ENCODE measurements at regions not wholly inside any gene's neighbourhood (a gene's known extent, or its start where the extent isn't known, plus 50 kb on each side); places are given as distances from the start of the nearest gene placed in this dataset.
"Not testable (repeated sequence)": the region's sequence is repeated elsewhere in the genome, so short reads cannot be mapped to it uniquely, and the experiment has no call there.

DNA sequence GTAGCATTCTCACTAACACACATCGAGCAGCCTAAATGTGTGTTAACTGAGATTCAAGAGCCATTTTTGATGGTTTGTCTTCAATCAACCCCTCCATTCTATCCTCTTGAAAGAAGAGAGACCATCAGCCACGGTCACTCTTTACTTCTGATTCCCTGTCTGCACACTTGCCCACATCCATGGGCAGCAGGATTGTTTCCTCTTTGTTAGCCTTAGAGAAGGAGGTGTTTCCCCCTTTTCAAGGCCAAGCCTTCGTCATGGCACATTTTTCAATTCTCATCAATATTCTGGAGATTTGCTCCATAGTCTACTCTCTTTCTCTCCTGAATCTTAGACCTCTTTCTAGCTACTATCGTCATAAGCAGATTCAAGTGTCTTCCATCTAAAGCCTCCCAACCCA, 522.4 kb upstream of the NAALADL2 start:
- no peak for DNase-seq (ENCODE audit: low read depth in 4 of 4, low spot score in 2 of 4)

DNA sequence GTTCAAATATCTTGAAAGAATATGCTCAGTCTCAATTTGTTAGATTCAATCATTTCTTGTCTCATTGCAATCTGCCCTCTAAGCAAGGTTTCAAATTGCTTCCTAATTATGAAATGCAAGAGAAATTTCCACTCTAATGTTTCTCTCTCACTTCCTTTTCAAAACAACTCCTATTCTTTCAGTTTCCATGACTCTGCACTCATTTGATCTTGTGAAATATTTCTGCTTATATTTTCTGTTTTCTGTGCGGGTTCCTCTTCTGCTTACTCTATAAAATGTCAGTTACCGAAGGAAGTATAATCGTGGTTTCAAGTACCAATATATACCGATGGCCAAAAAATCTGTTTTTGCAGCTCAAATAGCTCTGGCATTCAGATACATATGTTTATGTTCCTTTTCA, 521.9 kb upstream of the NAALADL2 start:
- no peak for DNase-seq (ENCODE audit: low read depth in 4 of 4, low spot score in 2 of 4)

DNA sequence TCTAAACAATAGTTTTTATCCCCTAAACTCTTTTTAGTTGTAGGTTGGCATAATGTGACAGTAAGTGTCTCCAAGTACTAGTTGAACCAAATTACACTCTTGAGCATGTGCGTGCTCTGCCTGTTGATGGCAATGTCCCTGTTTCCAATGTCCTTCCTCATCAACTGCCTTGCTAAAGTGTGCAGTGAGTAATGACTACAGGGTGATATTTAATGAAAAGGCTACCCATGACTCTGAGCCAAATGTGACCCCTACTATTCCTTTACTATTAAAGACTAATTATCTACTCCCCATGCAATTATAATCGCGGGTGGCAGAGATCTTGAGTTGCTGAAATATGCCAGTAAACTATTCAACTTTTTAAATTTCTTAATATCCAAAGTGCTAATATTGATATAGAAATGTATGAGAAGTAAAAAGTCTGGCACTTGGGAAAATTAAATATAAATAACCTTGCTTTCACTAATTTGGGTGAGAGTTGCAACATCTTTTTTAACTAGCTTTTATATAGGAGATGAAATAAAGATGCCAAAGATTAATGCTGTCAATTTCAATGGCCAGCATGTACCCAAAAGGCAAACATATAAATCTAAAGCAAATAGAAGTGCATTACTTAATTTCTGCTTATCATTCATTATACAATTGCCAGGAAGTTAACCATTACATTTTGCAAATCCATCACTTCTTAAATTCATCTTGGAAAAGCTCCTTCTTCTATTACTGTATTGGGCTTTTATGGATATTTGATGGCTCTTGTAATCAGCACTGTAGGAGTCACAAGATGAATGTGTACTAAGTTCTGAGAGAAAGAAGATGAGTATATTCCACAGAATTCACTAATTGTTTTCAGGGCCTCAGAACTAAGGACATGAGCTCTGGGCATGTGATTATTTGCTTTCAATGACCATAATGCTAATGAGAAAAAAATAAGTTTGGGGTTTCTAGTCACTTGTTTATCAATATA, 518.2 kb upstream of the NAALADL2 start:
- no peak for DNase-seq (ENCODE audit: low read depth in 4 of 4, low spot score in 2 of 4)

- no peak for DNase-seq (ENCODE audit: low read depth in 4 of 4, low spot score in 2 of 4)
These were observed 517.0 kb upstream of the NAALADL2 start for GRCh38 chr3:174342171-174342570.

GRCh38 chr3:174342941-174343501, 516.1 kb upstream of the NAALADL2 start:
- DNase-seq (ENCODE audit: low read depth in 4 of 4, low spot score in 2 of 4): no peak

DNA sequence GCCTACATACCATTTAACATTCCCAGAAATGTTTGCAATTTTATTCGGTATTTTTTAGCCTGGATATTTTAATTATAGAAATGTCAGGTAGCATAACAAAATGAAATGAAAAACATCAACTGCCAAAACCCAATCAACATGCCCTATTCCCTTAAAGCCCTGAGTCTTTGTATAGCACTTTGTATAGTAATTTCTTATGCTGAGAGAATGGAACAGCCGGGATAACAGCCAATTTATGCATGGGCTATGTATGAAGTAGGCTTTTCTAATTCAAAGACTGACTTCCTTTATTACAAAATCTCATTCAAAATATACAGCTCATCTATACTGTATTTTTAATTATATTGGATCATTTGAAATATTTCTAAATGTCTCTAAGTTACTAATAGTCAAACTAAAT, 513.0 kb upstream of the NAALADL2 start:
- DNase-seq (ENCODE audit: low read depth in 4 of 4, low spot score in 2 of 4): no peak

- no peak for DNase-seq (ENCODE audit: low read depth in 4 of 4, low spot score in 2 of 4)
These were observed 512.6 kb upstream of the NAALADL2 start for GRCh38 chr3:174346571-174346970.

GRCh38 chr3:174347474-174348138, 511.5 kb upstream of the NAALADL2 start:
- DNase-seq (ENCODE audit: low read depth in 4 of 4, low spot score in 2 of 4): no peak

DNA sequence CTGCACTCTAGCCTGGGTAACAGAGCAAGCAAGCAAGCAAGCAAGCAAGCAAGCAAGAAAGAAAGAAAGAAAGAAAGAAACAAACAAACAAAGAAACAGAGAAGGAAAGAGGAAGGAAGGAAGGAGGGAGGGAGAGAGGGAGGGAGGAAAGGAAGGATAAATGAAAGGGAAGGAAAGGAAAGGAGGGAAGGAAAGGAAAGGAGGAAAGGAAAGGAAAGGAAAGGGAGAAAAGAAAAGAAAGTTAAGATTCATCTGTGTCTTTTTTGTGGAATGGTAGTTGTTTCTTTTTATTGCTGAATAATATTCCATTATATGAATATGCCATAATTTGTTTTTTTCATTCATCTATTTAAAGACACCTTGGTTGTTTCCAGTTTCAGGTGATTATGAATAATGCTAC, 506.9 kb upstream of the NAALADL2 start:
- no peak for DNase-seq (ENCODE audit: low read depth in 4 of 4, low spot score in 2 of 4)

DNA sequence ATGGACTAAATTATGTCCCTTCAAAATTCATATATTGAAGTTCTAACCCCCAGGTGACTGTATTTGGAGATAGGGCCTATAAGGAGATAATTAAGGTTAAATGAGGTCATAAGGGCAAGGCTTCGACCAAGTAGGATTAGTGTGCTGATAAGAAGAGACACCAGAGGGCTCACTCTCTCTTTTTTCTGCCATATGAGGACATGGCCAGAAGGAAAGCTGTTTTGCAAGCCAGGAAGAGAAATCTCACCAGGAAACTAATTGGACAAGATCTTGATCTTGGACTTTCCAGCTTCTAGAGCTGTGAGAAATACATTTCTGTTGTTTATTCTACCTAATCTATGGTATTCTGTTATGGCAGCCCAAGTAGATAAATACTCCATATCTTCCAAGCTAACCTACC, 503.6 kb upstream of the NAALADL2 start:
- no peak for DNase-seq (ENCODE audit: low read depth in 4 of 4, low spot score in 2 of 4)

DNA sequence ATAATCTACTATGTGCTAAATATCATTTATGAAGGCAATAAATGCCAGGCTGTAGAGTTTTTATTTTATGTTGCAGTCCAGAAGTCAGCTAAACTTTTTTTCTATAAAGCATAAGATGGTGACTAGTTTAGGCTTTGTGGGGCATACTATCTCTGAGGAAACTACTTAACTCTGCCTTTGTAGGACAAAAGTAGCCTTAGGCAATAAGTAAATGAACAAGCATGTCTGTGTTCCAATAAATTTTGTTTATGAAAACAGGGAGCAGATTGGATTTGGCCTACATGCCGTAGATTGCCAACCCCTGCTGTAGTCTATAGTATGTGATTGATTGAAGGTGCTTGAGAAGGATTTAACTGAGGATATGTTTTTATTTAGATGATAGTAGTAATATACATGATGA, 502.5 kb upstream of the NAALADL2 start:
- DNase-seq (ENCODE audit: low read depth in 4 of 4, low spot score in 2 of 4): no peak

DNA sequence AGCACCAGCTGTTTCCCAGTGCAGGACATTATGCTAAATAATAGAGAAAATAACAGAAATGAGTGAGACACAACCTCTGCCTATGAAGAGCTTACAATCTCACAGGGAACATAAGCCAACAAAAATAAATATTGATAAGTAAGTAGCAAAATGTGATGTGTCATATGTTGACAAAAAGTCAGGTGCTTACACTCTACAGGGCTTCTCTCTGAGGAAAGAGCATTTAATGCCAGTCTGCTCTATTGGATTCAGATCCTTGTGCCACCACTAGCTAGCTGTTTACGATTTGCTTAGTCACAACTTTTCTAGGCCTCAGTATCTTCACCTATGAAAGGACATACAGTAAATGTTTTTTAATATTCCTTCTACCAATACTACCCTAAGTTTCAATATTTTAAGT, 500.9 kb upstream of the NAALADL2 start:
- no peak for DNase-seq (ENCODE audit: low read depth in 4 of 4, low spot score in 2 of 4)

DNA sequence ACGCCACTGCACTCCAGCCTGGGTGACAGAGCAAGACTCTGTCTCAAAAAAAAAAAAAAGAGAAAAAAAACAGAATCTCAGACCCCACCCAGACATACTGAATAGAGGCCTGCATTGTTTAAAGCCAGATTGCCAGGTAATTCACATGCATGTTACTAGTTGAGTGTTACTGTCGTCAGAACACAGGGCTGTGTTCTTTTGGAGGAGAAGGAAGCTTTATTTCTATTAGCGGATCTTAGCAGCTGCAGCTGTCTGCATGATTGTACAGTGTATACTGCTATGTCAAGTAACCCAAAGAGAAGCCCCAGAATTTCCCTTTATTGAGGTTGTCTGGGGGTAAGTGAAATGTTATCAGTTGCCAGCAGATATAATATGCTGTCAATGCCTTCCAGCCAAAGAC, 496.6 kb upstream of the NAALADL2 start:
- no peak for DNase-seq (ENCODE audit: low read depth in 4 of 4, low spot score in 2 of 4)

DNA sequence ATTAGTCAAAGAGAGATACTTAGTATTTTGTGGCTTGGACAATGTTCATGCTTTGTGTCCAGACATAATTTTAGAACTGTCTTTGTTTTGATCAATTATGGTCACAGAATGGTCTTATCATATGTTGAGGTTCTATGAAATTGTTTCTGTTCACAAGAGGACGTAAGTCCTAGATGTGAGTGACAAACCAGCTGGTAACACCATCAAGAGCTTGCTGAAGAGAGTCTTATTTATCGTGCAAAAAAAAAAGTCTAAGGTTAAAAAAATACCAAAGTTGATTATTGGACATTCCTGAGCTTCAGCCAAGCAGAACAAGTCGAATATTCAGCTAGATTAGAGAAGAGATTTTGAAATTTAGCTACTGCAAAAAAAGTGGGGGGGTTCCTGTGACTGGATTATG, 495.9 kb upstream of the NAALADL2 start:
- no peak for DNase-seq (ENCODE audit: low read depth in 4 of 4, low spot score in 2 of 4)

DNA sequence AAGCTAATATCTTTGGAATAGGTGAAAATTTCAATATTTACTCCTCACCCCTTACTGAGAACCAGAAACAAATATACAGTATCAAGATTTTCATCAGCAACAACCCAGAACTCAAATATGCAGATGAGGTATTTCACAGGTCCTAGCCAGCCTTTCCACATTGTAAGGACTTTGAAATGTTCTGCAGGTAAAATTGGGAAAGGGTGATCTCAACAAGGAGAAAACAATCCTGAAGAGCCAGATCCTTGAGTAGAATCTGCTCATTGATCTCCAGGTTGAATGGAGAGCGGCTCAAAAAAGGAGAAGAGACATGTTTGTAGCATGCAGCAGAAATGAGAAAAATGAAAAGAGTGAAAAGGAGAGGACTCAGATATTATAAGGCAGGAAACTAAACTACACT, 493.3 kb upstream of the NAALADL2 start:
- DNase-seq (ENCODE audit: low read depth in 4 of 4, low spot score in 2 of 4): no peak

DNA sequence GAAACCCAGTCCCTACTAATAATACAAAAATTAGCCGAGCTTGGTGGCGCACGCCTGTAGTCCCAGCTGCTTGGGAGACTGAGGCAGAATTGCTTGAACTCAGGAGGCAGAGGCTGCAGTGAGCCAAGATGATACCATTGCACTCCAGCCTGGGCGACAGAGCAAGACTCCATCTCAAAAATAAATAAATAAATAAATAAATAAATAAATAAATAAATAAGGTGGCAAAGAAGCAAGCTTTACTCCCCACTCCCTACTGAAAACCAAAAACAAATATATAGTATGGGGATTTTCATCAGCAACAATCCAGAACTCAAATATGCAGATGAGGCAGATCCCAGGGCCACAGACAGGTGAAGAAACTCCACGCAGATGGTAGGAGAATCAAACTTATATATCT, 492.2 kb upstream of the NAALADL2 start:
- not testable (repeated sequence) for DNase-seq (ENCODE audit: low read depth in 4 of 4, low spot score in 2 of 4)

GRCh38 chr3:174376346-174376745, 482.8 kb upstream of the NAALADL2 start:
- DNase-seq (ENCODE audit: low read depth in 4 of 4, low spot score in 2 of 4): no peak

GRCh38 chr3:174377096-174377495, 482.0 kb upstream of the NAALADL2 start:
- DNase-seq (ENCODE audit: low read depth in 4 of 4, low spot score in 2 of 4): no peak

- DNase-seq (ENCODE audit: low read depth in 4 of 4, low spot score in 2 of 4): no peak
These were observed 481.4 kb upstream of the NAALADL2 start for GRCh38 chr3:174377684-174378083.

GRCh38 chr3:174382878-174383277, 476.3 kb upstream of the NAALADL2 start:
- no peak for DNase-seq (ENCODE audit: low read depth in 4 of 4, low spot score in 2 of 4)

DNA sequence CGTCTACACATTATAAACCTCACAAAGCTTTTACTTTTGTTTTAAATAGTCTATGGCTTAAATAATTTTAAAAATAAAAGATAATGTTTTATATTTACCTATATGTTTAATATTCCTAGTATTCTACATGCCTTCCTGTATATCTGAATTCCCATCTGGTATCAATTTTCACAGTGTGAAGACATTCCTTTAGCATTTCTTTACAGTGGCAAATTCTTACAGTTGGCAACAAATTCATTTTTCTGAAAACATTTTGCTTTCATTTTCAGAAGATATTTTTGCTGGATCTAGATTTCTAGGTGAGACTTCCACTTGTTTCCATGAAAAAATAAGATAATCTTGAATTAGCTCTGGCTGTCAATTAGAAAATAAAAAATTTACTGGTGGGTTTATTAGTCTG, 471.4 kb upstream of the NAALADL2 start:
- no peak for DNase-seq (ENCODE audit: low read depth in 4 of 4, low spot score in 2 of 4)

DNA sequence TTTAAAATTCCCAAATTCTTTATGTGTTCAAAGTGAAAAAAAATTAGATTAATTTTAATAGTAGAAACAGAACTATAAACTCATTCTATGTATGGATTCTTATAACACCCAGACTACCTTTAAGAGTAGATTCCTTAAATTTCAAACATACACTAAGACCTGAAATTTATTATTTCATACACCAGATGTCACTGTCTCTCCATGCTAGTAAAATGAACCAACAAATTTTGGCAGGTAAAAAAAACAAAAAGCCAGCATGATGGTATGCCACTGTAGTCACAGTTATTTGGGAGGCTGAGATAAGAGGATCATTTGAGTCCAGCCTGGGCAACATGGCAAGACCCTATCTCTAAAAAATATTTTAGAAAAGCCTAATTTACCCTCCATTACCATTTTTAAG, 461.3 kb upstream of the NAALADL2 start:
- DNase-seq (ENCODE audit: low read depth in 4 of 4, low spot score in 2 of 4): no peak
